ENCODE measurements at regions not wholly inside any gene's neighbourhood (a gene's known extent, or its start where the extent isn't known, plus 50 kb on each side); places are given as distances from the start of the nearest gene placed in this dataset.
"Not testable (repeated sequence)": the region's sequence is repeated elsewhere in the genome, so short reads cannot be mapped to it uniquely, and the experiment has no call there.

GRCh38 chr12:30578426-30578825, 117.2 kb downstream of the IPO8 start:
- DNase-seq, result no peak

GRCh38 chr12:30573145-30573544, 122.5 kb downstream of the IPO8 start:
- no peak for DNase-seq

- DNase-seq, result no peak
These were observed 125.3 kb downstream of the IPO8 start for GRCh38 chr12:30570211-30570890.

- no peak for DNase-seq
These were observed 126.2 kb downstream of the IPO8 start for GRCh38 chr12:30569426-30569825.

- DNase-seq, result no peak
These were observed 127.2 kb downstream of the IPO8 start for GRCh38 chr12:30568453-30568852.

GRCh38 chr12:30567082-30567481, 128.6 kb downstream of the IPO8 start:
- no peak for DNase-seq

GRCh38 chr12:30564394-30564793, 131.3 kb downstream of the IPO8 start:
- DNase-seq, result no peak

- DNase-seq, result no peak
These were observed 147.5 kb downstream of the IPO8 start for GRCh38 chr12:30548203-30548602.

- DNase-seq, result no peak
These were observed 149.5 kb downstream of the IPO8 start for GRCh38 chr12:30546121-30546520.

GRCh38 chr12:30544704-30545103, 151.0 kb downstream of the IPO8 start:
- DNase-seq, result not testable (repeated sequence)

GRCh38 chr12:30537228-30537627, 158.4 kb downstream of the IPO8 start:
- DNase-seq, result no peak

- no peak for DNase-seq
These were observed 162.0 kb downstream of the IPO8 start for GRCh38 chr12:30533558-30534265.

- no peak for DNase-seq
These were observed 163.7 kb downstream of the IPO8 start for GRCh38 chr12:30531731-30532678.

- DNase-seq, result no peak
These were observed 166.0 kb downstream of the IPO8 start for GRCh38 chr12:30529489-30530269.

GRCh38 chr12:30525171-30525570, 170.5 kb downstream of the IPO8 start:
- DNase-seq, result no peak

- DNase-seq, result not testable (repeated sequence)
These were observed 175.4 kb downstream of the IPO8 start for GRCh38 chr12:30520285-30520684.

GRCh38 chr12:30519535-30519934, 176.1 kb downstream of the IPO8 start:
- DNase-seq, result no peak

- no peak for DNase-seq
These were observed 178.3 kb downstream of the IPO8 start for GRCh38 chr12:30517320-30517719.

GRCh38 chr12:30515351-30515750, 180.3 kb downstream of the IPO8 start:
- DNase-seq, result no peak

GRCh38 chr12:30514666-30515065, 181.0 kb downstream of the IPO8 start:
- no peak for DNase-seq

- DNase-seq, result no peak
These were observed 187.3 kb downstream of the IPO8 start for GRCh38 chr12:30508205-30508967.

GRCh38 chr12:30507576-30507975, 188.1 kb downstream of the IPO8 start:
- DNase-seq, result no peak
